Aorta (tissue), 5 donors: ENCODE measurements at regions not wholly inside any gene's neighbourhood (a gene's known extent, or its start where the extent isn't known, plus 50 kb on each side); places are given as distances from the start of the nearest gene placed in this dataset.

ENCODE experiments used
- ATAC-seq: fragments of 200-7000 bp; cut with Tn5 transposase; one replicate; pipeline ENCODE4 v1.9.1; 2022; ENCODE audit warnings: moderate library complexity; ENCODE audit not compliant: low FRiP score
- DNase-seq, 2 donors: peaks; one replicate each; pipeline ENCODE4 v3.0.0-alpha.2; 2020
- H3K27ac ChIP-seq, 2 donors: one replicate each; pipeline ENCODE4 v1.5.1; 2013; ENCODE audit warnings: low read length in 2 of 2, mild to moderate bottlenecking in 2 of 2, moderate library complexity in 2 of 2, control low read depth in 1 of 2, inconsistent platforms in 1 of 2, low read depth in 1 of 2
- H3K27me3 ChIP-seq, 2 donors: one replicate each; pipeline ENCODE4 v1.6.1; 2013; ENCODE audit warnings: control low read depth in 1 of 2, low read length in 1 of 2, mild to moderate bottlenecking in 1 of 2, moderate library complexity in 1 of 2; ENCODE audit not compliant: insufficient read depth in 2 of 2, control insufficient read depth in 1 of 2
- H3K36me3 ChIP-seq, 2 donors: one replicate each; pipeline ENCODE4 v1.6.1; 2013; ENCODE audit warnings: control low read depth in 1 of 2, low read length in 1 of 2, mild to moderate bottlenecking in 1 of 2; ENCODE audit not compliant: insufficient read depth in 2 of 2, control insufficient read depth in 1 of 2
- H3K4me1 ChIP-seq, 2 donors: one replicate each; pipeline ENCODE4 v1.6.1; 2013; ENCODE audit warnings: low read length in 2 of 2, control low read depth in 1 of 2, mild to moderate bottlenecking in 1 of 2, moderate library complexity in 1 of 2; ENCODE audit not compliant: insufficient read depth in 2 of 2, control insufficient read depth in 1 of 2
- H3K4me3 ChIP-seq, 2 donors: one replicate each; pipeline ENCODE4 v1.5.1; 2013; ENCODE audit warnings: low read length in 2 of 2, control low read depth in 1 of 2, mild to moderate bottlenecking in 1 of 2
- H3K9me3 ChIP-seq: one replicate; pipeline ENCODE4 v1.6.1; 2013; ENCODE audit warnings: mild to moderate bottlenecking, low read length; ENCODE audit not compliant: control insufficient read depth
- WGBS, 2 donors: extraction: QIAGEN DNeasy Blood & Tissue Kit; methylation state at CpG; one replicate each; pipeline ENCODE4 v1.1.7; 2013; 5-methylcytosine and 5-hydroxymethylcytosine counted together
- intact Hi-C, 2 donors: fragments of 100-400 bp; cut with DNase I; formaldehyde crosslinking; loops; one replicate each; pipeline versions ENCODE4 v1.14.2 to v1.15.0; 2022
- donor health status: healthy with polysubstance abuse.
- donor health status: Bipolar disorder and iron deficiency.
- donor health status: DM: no; HTN: no; CAD: no.
- donor health status: DM: no; HTN: no; CAD: no.
- donor health status: DM: yes; HTN: yes; CAD: no.

GRCh38 chr9:7608261-7608660 lies 191.3 kb downstream of the DMAC1 start:
- WGBS, 2 donors = 92 to 94% methylated on average over 1 of the region's 1 CpG
- DNase-seq (no peak), ATAC-seq (no peak)
- Histone ChIP-seq H3K27me3 (no peaks in the 10 kb centered on the region), H3K27ac (no peak overlapping the region), H3K9me3 (peaks cover 3% of the 10 kb centered on the region), H3K4me3 (no peak overlapping the region), H3K4me1 (no peaks in the 10 kb centered on the region), H3K36me3 (no peaks in the 10 kb centered on the region)
- intact Hi-C loops = no loop called here

DNA sequence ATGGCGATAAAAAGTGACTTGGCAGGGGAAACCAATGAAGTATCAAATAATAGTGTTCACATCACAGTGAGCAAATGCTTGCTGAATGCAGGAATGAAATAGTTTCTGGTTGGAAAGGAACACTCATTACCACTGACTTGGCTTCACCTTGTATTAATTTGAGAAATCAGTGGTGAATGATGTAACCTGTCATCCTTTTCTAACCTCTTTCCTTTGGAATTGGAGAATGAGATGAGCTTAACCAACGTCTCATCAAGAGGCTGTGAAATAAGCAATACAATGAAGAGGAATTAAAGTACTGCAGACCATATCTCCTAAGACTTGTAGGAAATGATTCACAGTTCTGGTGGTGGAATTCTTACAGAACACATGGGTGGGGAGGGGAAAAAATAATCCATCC lies 192.2 kb downstream of the DMAC1 start:
- no peak overlapping the region for H3K27ac ChIP-seq
- H3K4me3 ChIP-seq = no peak overlapping the region
- no peaks in the 10 kb centered on the region for H3K27me3 ChIP-seq
- no peak for DNase-seq
- no peak for ATAC-seq
- no peaks in the 10 kb centered on the region for H3K4me1 ChIP-seq
- peaks cover 3% of the 10 kb centered on the region for H3K9me3 ChIP-seq
- WGBS, 2 donors = 30 to 67% methylated on average over 2 of the region's 2 CpGs
- intact Hi-C loops = no loop called here
- no peaks in the 10 kb centered on the region for H3K36me3 ChIP-seq

GRCh38 chr9:7606591-7606990 lies 193.0 kb downstream of the DMAC1 start:
- no peak overlapping the region for H3K4me3 ChIP-seq
- H3K4me1 ChIP-seq = no peaks in the 10 kb centered on the region
- ATAC-seq (no peak), DNase-seq (no peak)
- peaks cover 3% of the 10 kb centered on the region for H3K9me3 ChIP-seq
- 58 to 60% methylated on average over 1 of the region's 1 CpG for WGBS, 2 donors
- no peaks in the 10 kb centered on the region for H3K27me3 ChIP-seq
- intact Hi-C loops = no loop called here
- H3K36me3 ChIP-seq = no peaks in the 10 kb centered on the region
- no peak overlapping the region for H3K27ac ChIP-seq

GRCh38 chr9:7601739-7602138 lies 197.8 kb downstream of the DMAC1 start:
- Histone ChIP-seq H3K4me1 (no peaks in the 10 kb centered on the region), H3K9me3 (peaks cover 3% of the 10 kb centered on the region), H3K36me3 (no peaks in the 10 kb centered on the region), H3K27me3 (no peaks in the 10 kb centered on the region), H3K4me3 (no peak overlapping the region), H3K27ac (no peak overlapping the region)
- DNase-seq (no peak), ATAC-seq (no peak)
- intact Hi-C loops = no loop called here
- 93 to 96% methylated on average over 2 of the region's 2 CpGs for WGBS, 2 donors

DNA sequence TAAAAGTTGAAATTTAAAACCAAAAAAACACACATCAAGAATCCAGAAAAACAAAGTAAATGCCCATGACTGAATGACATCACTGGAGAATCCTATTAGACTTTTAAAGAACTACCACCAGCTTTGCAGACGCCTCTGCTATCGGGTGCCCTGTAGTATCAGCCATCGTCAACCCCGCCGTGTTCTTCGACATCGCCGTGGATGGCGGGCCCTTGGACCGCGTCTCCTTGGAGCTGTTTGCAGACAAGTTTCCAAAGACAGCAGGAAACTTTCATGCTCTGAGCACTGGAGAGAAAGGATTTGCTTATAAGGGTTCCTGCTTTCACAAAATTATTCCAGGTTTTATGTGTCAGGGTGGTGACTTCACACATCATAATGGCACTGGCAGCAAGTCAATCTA lies 201.9 kb downstream of the DMAC1 start:
- intact Hi-C loops = no loop called here
- no peak overlapping the region for H3K4me3 ChIP-seq
- no peak overlapping the region for H3K27ac ChIP-seq
- H3K9me3 ChIP-seq = peaks cover 1% of the 10 kb centered on the region
- DNase-seq (no peak), ATAC-seq (no peak)
- H3K27me3 ChIP-seq = no peaks in the 10 kb centered on the region
- H3K4me1 ChIP-seq = no peaks in the 10 kb centered on the region
- no peaks in the 10 kb centered on the region for H3K36me3 ChIP-seq
- WGBS, 2 donors = 97 to 98% methylated on average over 11 of the region's 11 CpGs

- DNase-seq (no peak), ATAC-seq (no peak)
- no peak overlapping the region for H3K4me3 ChIP-seq
- no peaks in the 10 kb centered on the region for H3K4me1 ChIP-seq
- H3K36me3 ChIP-seq = no peaks in the 10 kb centered on the region
- H3K27ac ChIP-seq = no peak overlapping the region
- peaks cover 1% of the 10 kb centered on the region for H3K9me3 ChIP-seq
- intact Hi-C loops = no loop called here
- WGBS, 2 donors = 60 to 61% methylated on average over 10 of the region's 10 CpGs
- H3K27me3 ChIP-seq = no peaks in the 10 kb centered on the region
Measured at GRCh38 chr9:7592321-7593316, 207.0 kb downstream of the DMAC1 start.

DNA sequence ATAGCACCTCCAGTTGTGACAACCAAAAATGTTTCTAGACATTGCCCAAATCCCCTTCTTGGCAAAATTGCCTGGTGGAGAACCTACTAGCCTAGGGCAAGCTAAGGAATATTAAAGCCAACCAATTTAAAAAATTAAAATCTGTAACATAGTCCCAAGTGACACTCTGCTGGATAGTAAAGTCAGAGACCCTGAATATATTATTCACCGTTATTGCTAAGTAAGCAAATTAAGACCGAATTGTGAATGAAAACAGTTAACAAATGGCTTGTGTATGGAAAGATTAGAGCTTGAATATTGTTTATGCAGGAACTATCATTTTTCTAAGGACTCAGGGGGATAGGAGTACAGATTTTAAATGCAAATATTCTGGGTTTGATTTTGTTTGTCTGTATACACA lies 208.1 kb downstream of the DMAC1 start:
- intact Hi-C loops = no loop called here
- Histone ChIP-seq H3K27ac (no peak overlapping the region), H3K4me1 (no peaks in the 10 kb centered on the region), H3K27me3 (no peaks in the 10 kb centered on the region), H3K36me3 (no peaks in the 10 kb centered on the region), H3K9me3 (peaks cover 1% of the 10 kb centered on the region), H3K4me3 (no peak overlapping the region)
- WGBS, 2 donors = 87 to 90% methylated on average over 2 of the region's 2 CpGs
- no peak for DNase-seq
- no peak for ATAC-seq

DNA sequence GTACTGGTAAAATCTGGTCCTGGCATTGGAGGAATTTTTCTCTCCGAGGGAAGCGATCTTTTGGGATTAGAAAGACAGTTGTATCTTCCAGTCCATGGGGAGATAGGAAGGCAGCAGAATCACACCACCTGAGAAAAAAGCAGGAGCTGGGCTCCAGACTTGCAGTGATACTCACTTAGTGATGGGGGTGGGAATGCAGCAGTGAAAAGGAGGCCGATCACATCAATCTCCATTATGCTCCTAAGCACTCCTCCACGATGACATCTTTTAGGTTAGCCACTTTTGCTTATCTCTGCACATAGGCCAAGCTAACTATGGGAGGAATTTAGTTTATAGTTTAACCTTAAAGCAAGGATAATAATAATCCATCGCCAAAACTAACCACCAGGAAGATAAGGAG lies 219.0 kb downstream of the DMAC1 start:
- no peak for ATAC-seq
- H3K27me3 ChIP-seq = peaks cover 0 to 1% of the 10 kb centered on the region in 2 donors
- no peaks in the 10 kb centered on the region for H3K4me1 ChIP-seq
- DNase-seq = no peak
- no peak overlapping the region for H3K27ac ChIP-seq
- no peaks in the 10 kb centered on the region for H3K36me3 ChIP-seq
- WGBS, 2 donors = 70 to 72% methylated on average over 5 of the region's 5 CpGs
- no peaks in the 10 kb centered on the region for H3K9me3 ChIP-seq
- intact Hi-C loops = no loop called here
- no peak overlapping the region for H3K4me3 ChIP-seq

GRCh38 chr9:7579351-7579750 lies 220.2 kb downstream of the DMAC1 start:
- WGBS, 2 donors = 30 to 48% methylated on average over 1 of the region's 1 CpG
- Histone ChIP-seq H3K36me3 (no peaks in the 10 kb centered on the region), H3K27ac (no peak overlapping the region), H3K9me3 (no peaks in the 10 kb centered on the region), H3K4me1 (no peaks in the 10 kb centered on the region), H3K27me3 (peaks cover 0 to 1% of the 10 kb centered on the region in 2 donors), H3K4me3 (no peak overlapping the region)
- ATAC-seq (peak; percentile 22), DNase-seq (no peak)
- intact Hi-C loops = no loop called here
